ENCODE measurements at regions not wholly inside any gene's neighbourhood (a gene's known extent, or its start where the extent isn't known, plus 50 kb on each side); places are given as distances from the start of the nearest gene placed in this dataset.
"Not testable (repeated sequence)": the region's sequence is repeated elsewhere in the genome, so short reads cannot be mapped to it uniquely, and the experiment has no call there.

- not testable (repeated sequence) for DNase-seq (ENCODE audit: low read depth)
These were observed 364.6 kb upstream of the RGS6 start for GRCh38 chr14:71567499-71568133.

GRCh38 chr14:71574976-71575375 is 357.3 kb upstream of the RGS6 start:
- no peak for DNase-seq (ENCODE audit: low read depth)

GRCh38 chr14:71576472-71576871 is 355.8 kb upstream of the RGS6 start:
- no peak for DNase-seq (ENCODE audit: low read depth)

GRCh38 chr14:71579331-71579730 is 352.9 kb upstream of the RGS6 start:
- DNase-seq (ENCODE audit: low read depth) = no peak

- no peak for DNase-seq (ENCODE audit: low read depth)
These were observed 349.5 kb upstream of the RGS6 start for GRCh38 chr14:71582705-71583104.

GRCh38 chr14:71583194-71583593 is 349.0 kb upstream of the RGS6 start:
- DNase-seq (ENCODE audit: low read depth) = no peak

- DNase-seq (ENCODE audit: low read depth) = no peak
These were observed 348.5 kb upstream of the RGS6 start for GRCh38 chr14:71583705-71584104.

- no peak for DNase-seq (ENCODE audit: low read depth)
These were observed 346.9 kb upstream of the RGS6 start for GRCh38 chr14:71585361-71585760.

- no peak for DNase-seq (ENCODE audit: low read depth)
These were observed 345.9 kb upstream of the RGS6 start for GRCh38 chr14:71586131-71586897.

GRCh38 chr14:71588028-71588427 is 344.2 kb upstream of the RGS6 start:
- DNase-seq (ENCODE audit: low read depth) = no peak

GRCh38 chr14:71588576-71589215 is 343.5 kb upstream of the RGS6 start:
- DNase-seq (ENCODE audit: low read depth) = no peak

GRCh38 chr14:71589609-71590008 is 342.6 kb upstream of the RGS6 start:
- DNase-seq (ENCODE audit: low read depth) = no peak

- DNase-seq (ENCODE audit: low read depth) = no peak
These were observed 342.1 kb upstream of the RGS6 start for GRCh38 chr14:71590131-71590530.

- DNase-seq (ENCODE audit: low read depth) = no peak
These were observed 341.0 kb upstream of the RGS6 start for GRCh38 chr14:71591231-71591630.

GRCh38 chr14:71591929-71592328 is 340.3 kb upstream of the RGS6 start:
- DNase-seq (ENCODE audit: low read depth) = no peak

- DNase-seq (ENCODE audit: low read depth) = no peak
These were observed 339.9 kb upstream of the RGS6 start for GRCh38 chr14:71592361-71592760.

- DNase-seq (ENCODE audit: low read depth) = no peak
These were observed 338.3 kb upstream of the RGS6 start for GRCh38 chr14:71593966-71594365.

GRCh38 chr14:71594821-71595220 is 337.4 kb upstream of the RGS6 start:
- DNase-seq (ENCODE audit: low read depth) = no peak

GRCh38 chr14:71595441-71595840 is 336.8 kb upstream of the RGS6 start:
- no peak for DNase-seq (ENCODE audit: low read depth)

GRCh38 chr14:71597287-71597920 is 334.8 kb upstream of the RGS6 start:
- no peak for DNase-seq (ENCODE audit: low read depth)

- no peak for DNase-seq (ENCODE audit: low read depth)
These were observed 334.1 kb upstream of the RGS6 start for GRCh38 chr14:71597955-71598660.

GRCh38 chr14:71600309-71600708 is 331.9 kb upstream of the RGS6 start:
- DNase-seq (ENCODE audit: low read depth) = no peak
